ENCODE measurements at regions not wholly inside any gene's neighbourhood (a gene's known extent, or its start where the extent isn't known, plus 50 kb on each side); places are given as distances from the start of the nearest gene placed in this dataset.
A peak's percentile ranks its signal among the peaks of the same experiment; 100 is the strongest.

- TF ChIP-seq, protein P1, sequence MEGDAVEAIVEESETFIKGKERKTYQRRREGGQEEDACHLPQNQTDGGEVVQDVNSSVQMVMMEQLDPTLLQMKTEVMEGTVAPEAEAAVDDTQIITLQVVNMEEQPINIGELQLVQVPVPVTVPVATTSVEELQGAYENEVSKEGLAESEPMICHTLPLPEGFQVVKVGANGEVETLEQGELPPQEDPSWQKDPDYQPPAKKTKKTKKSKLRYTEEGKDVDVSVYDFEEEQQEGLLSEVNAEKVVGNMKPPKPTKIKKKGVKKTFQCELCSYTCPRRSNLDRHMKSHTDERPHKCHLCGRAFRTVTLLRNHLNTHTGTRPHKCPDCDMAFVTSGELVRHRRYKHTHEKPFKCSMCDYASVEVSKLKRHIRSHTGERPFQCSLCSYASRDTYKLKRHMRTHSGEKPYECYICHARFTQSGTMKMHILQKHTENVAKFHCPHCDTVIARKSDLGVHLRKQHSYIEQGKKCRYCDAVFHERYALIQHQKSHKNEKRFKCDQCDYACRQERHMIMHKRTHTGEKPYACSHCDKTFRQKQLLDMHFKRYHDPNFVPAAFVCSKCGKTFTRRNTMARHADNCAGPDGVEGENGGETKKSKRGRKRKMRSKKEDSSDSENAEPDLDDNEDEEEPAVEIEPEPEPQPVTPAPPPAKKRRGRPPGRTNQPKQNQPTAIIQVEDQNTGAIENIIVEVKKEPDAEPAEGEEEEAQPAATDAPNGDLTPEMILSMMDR (IDR thresholded peaks at IDR 0.05; ENCODE audit: insufficient read depth, low read length) = no peak
These were observed 106.5 kb upstream of the LPAR1 start for GRCh38 chr9:111144741-111145140.

DNA sequence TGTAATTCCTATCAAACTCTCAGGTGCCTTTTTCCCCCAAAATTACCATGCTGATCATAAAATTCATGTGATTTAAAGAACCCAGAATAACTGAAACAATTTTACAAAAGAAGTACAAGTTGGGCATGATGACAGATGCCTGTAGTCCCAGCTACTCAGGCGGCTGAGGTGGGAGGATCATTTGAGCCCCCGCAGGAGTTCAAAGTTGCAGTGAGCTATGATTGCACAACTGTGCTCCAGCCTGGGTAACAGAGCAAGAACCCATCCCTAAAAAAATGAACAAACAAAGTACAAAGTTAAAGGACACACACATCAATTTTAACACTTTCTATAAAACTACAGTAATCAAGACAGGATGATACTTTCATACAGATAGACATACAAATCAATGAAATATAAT is 97.9 kb upstream of the LPAR1 start:
- DNase-seq (ENCODE audit: low read depth) = no peak
- TF ChIP-seq, protein P1 (IDR thresholded peaks at IDR 0.05; ENCODE audit: insufficient read depth, low read length) = no peak
- no peak overlapping the region for H3K4me3 ChIP-seq (ENCODE audit: low read depth, low read length)

More at GRCh38 chr9:111144741-111145140, 106.5 kb upstream of the LPAR1 start:
- no peak overlapping the region for H3K4me3 ChIP-seq (ENCODE audit: low read depth, low read length)
- no peak for DNase-seq (ENCODE audit: low read depth)

DNA sequence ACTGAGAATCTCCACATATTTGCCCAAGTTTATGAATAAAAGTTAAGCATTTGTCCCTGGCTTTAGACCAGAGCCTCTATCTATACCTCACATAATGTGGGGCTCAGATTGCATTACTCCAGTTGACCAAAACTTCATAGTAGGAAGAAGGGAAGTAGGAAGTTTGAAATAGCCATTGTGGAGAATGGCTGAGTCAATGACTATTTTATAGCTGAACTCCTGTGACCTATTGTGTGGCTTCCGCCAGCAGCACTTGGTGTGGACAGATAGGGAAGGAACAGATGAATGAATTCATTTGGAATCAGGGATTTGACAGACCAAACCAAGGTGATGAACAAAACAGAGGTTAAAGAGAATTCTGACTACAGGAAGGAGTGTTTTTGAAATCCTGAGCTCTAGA is 92.9 kb upstream of the LPAR1 start:
- no peak overlapping the region for H3K4me3 ChIP-seq (ENCODE audit: low read depth, low read length)
- no peak for DNase-seq (ENCODE audit: low read depth)
- TF ChIP-seq, protein P1 (IDR thresholded peaks at IDR 0.05; ENCODE audit: insufficient read depth, low read length) = no peak

GRCh38 chr9:111120526-111120925 is 82.3 kb upstream of the LPAR1 start:
- no peak overlapping the region for H3K4me3 ChIP-seq (ENCODE audit: low read depth, low read length)
- TF ChIP-seq, protein P1 (IDR thresholded peaks at IDR 0.05; ENCODE audit: insufficient read depth, low read length) = no peak
- no peak for DNase-seq (ENCODE audit: low read depth)

DNA sequence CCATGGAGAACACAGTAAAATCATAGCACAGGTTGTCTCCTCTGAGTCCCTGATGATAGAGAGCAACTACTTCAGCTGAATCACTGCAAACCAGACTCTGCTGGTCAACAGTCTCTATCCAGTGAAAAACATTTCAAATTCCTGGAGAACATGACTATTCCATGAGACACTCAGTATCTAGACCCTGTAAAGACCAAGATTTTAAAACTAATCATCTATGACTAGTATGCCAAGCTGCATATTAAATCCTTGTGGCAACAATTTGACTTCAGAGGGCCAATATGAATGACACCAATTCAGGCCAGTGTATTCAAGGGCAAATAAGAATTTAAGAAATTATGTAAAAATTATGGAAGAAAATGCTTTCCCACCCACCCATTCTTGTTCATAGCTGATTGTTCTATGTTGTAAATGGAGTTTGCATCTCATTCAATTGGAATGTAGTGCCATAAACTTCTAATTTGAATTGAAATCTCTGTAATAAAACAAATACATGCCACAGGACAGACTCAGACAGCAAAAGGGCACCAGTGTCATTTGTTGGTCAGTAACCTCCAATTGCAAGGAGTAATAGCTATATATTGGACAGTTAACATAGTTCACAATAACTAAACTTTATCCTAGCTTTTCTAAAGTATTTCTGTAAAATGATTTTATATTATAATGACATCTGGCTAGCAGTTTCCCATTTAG is 80.1 kb upstream of the LPAR1 start:
- DNase-seq (ENCODE audit: low read depth) = peak; percentile 45
- H3K4me3 ChIP-seq (ENCODE audit: low read depth, low read length) = no peak overlapping the region
- TF ChIP-seq, protein P1 (IDR thresholded peaks at IDR 0.05; ENCODE audit: insufficient read depth, low read length) = no peak

DNA sequence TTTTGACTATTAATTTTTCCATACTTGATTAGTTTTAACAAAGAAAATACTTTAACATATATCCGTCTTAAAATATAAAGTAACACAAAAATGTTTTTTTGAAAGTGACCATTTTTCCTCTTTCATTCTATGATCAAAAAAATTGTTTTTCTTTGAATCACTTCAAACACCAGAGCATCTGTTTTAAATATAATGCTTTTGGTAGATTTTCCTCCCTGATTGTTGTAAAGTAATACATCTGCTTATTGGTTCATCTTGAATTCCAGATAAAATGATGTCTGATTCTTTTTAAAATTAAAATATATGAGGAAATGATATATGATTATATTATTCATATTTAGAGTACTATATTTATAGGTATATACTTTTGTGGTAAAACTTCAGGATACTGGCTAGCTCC is 76.2 kb upstream of the LPAR1 start:
- no peak for DNase-seq (ENCODE audit: low read depth)
- TF ChIP-seq, protein P1 (IDR thresholded peaks at IDR 0.05; ENCODE audit: insufficient read depth, low read length) = no peak
- no peak overlapping the region for H3K4me3 ChIP-seq (ENCODE audit: low read depth, low read length)

DNA sequence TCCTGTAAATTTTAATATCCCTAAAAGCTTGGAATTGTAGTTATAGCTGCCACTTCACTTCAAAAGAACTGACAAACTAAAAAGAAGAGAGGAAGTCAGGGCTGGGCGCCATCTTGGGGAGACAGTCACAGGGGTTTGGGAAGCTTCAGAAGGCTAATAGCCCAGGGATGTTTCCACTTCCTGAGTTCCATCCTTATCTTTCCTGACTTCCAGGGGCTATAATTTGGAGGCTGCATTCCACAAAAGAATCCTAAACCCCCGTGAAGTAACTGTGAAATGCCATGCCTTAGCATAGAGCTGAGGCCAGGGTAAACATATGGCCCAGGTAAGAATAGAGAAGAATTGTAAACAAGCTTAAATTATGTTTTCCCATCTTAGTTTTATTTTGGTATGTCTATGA is 75.4 kb upstream of the LPAR1 start:
- no peak overlapping the region for H3K4me3 ChIP-seq (ENCODE audit: low read depth, low read length)
- TF ChIP-seq, protein P1 (IDR thresholded peaks at IDR 0.05; ENCODE audit: insufficient read depth, low read length) = no peak
- DNase-seq (ENCODE audit: low read depth) = no peak

Data from fibroblast of the aortic adventitia (primary cell).